T-cell (primary cell): ENCODE measurements at regions not wholly inside any gene's neighbourhood (a gene's known extent, or its start where the extent isn't known, plus 50 kb on each side); places are given as distances from the start of the nearest gene placed in this dataset.

Experiments used
- ATAC-seq, 4 experiments: fragments of 200-7000 bp in 3 of 4; fragments of 150-1000 bp in 1 of 4; cut with Tn5 transposase; replicated peaks in 1 of 4; 1 replicate in 3 of 4; 2 replicates in 1 of 4; pipeline ENCODE4 v1.10.0; 2021; ENCODE audit warnings: moderate library complexity in 3 of 4, mild to moderate bottlenecking in 2 of 4, moderate number of reproducible peaks in 1 of 4
- CTCF ChIA-PET, 2 donors: fragments of 300-600 bp; sonication (Branson Sonifier 250); formaldehyde crosslinking; loops; one replicate each; lab custom pipeline; 2022; ENCODE audit warnings: antibody characterized with exemption in 2 of 2; lab: Charles Lee
- POLR2A ChIA-PET, 2 donors: fragments of 300-600 bp; sonication (Branson Sonifier 250); formaldehyde crosslinking; loops; one replicate each; lab custom pipeline; 2022; ENCODE audit warnings: antibody characterized with exemption in 2 of 2; lab: Charles Lee
- DNase-seq, 35 experiments: peaks; one replicate each; pipeline versions ENCODE4 v3.0.0 to v3.0.0-alpha.2; 2013 to 2023
- H3K27ac ChIP-seq: one replicate; pipeline ENCODE4 v1.5.1; 2013; ENCODE audit warnings: low read length
- H3K27me3 ChIP-seq, 2 experiments: replicated peaks in 1 of 2; 1 replicate in 1 of 2; 2 replicates in 1 of 2; pipeline versions ENCODE4 v1.6.1 to v1.7.0; 2013; ENCODE audit warnings: low read length in 1 of 2, mixed read lengths in 1 of 2; ENCODE audit not compliant: control insufficient read depth in 2 of 2, insufficient read depth in 2 of 2; ENCODE audit errors: extremely low read depth in 1 of 2
- H3K36me3 ChIP-seq, 2 donors: 1 replicate in 1 of 2; 2 replicates in 1 of 2; pipeline versions ENCODE4 v1.6.1 to v1.7.0; 2013; ENCODE audit warnings: low read length in 1 of 2; ENCODE audit not compliant: control insufficient read depth in 2 of 2, insufficient read depth in 1 of 2; ENCODE audit errors: extremely low read depth in 1 of 2
- H3K4me1 ChIP-seq, 2 experiments: 1 replicate in 1 of 2; 2 replicates in 1 of 2; pipeline versions ENCODE4 v1.6.1 to v1.7.0; 2013; ENCODE audit warnings: low read length in 2 of 2, mixed read lengths in 1 of 2; ENCODE audit not compliant: insufficient read depth in 2 of 2, control insufficient read depth in 1 of 2; ENCODE audit errors: extremely low read depth in 1 of 2
- H3K4me3 ChIP-seq, 2 donors: 1 replicate in 1 of 2; 2 replicates in 1 of 2; pipeline versions ENCODE4 v1.5.1 to v1.7.0; 2013; ENCODE audit warnings: mild to moderate bottlenecking in 2 of 2, low read length in 1 of 2, moderate library complexity in 1 of 2; ENCODE audit not compliant: control insufficient read depth in 1 of 2; ENCODE audit errors: extremely low read depth in 1 of 2
- H3K9me3 ChIP-seq: 2 replicates; pipeline ENCODE4 v1.7.0; 2013
- H3K27ac Mint-ChIP-seq, 2 donors: one replicate each; pipeline ENCODE4 v1.8.0; 2020 to 2021; ENCODE audit warnings: mild to moderate bottlenecking in 2 of 2, mixed read lengths in 2 of 2
- H3K27me3 Mint-ChIP-seq, 2 donors: one replicate each; pipeline ENCODE4 v1.8.0; 2021 to 2022; ENCODE audit warnings: mixed read lengths in 2 of 2
- H3K36me3 Mint-ChIP-seq: one replicate; pipeline ENCODE4 v1.8.0; 2021; ENCODE audit warnings: mixed read lengths
- H3K4me1 Mint-ChIP-seq, 3 donors: one replicate each; pipeline ENCODE4 v1.8.0; 2020 to 2022; ENCODE audit warnings: mixed read lengths in 3 of 3, mild to moderate bottlenecking in 1 of 3
- H3K4me3 Mint-ChIP-seq, 3 donors: one replicate each; pipeline ENCODE4 v1.8.0; 2020 to 2022; ENCODE audit warnings: mild to moderate bottlenecking in 3 of 3, mixed read lengths in 3 of 3, moderate library complexity in 3 of 3
- H3K9me3 Mint-ChIP-seq, 3 donors: one replicate each; pipeline ENCODE4 v1.8.0; 2020 to 2022; ENCODE audit warnings: mixed read lengths in 3 of 3
- WGBS: methylation state at CpG from one replicate; pipeline ENCODE4 v1.1.5; 2013; ENCODE audit warnings: missing lambda C conversion rate; ENCODE audit not compliant: insufficient coverage; 5-methylcytosine and 5-hydroxymethylcytosine counted together

- Histone ChIP-seq H3K9me3 (no peaks in the 10 kb centered on the region), H3K27me3 (peaks cover 0 to 5% of the 10 kb centered on the region in 2 experiments), H3K4me3 (no peak overlapping the region), H3K4me1 (no peaks in the 10 kb centered on the region), H3K27ac (no peak overlapping the region), H3K36me3 (no peaks in the 10 kb centered on the region)
- Mint-ChIP-seq H3K27me3 (peaks cover 0 to 9% of the 10 kb centered on the region in 2 donors), H3K4me1 (no peaks in the 10 kb centered on the region), H3K36me3 (no peaks in the 10 kb centered on the region), H3K27ac (no peak overlapping the region), H3K4me3 (no peak overlapping the region), H3K9me3 (peaks cover 0 to 2% (median 2%) of the 10 kb centered on the region in 3 donors)
- ChIA-PET CTCF (no interaction called here), POLR2A (no interaction called here)
- WGBS, result no CpG with 5 or more reads among the region's 5 CpGs
- no peak for DNase-seq
- ATAC-seq, result no peak
Observed at GRCh38 chr6:159564456-159564855, 128.6 kb downstream of the SOD2 start.

- Mint-ChIP-seq H3K36me3 (no peaks in the 10 kb centered on the region), H3K4me3 (no peak overlapping the region), H3K27me3 (peaks cover 9 to 33% of the 10 kb centered on the region in 2 donors), H3K4me1 (no peaks in the 10 kb centered on the region), H3K9me3 (peaks cover 0 to 2% (median 0%) of the 10 kb centered on the region in 3 donors), H3K27ac (no peak overlapping the region)
- H3K27ac ChIP-seq, result no peak overlapping the region
- no peaks in the 10 kb centered on the region for H3K9me3 ChIP-seq
- ChIA-PET POLR2A (no interaction called here), CTCF (interaction anchor here in 1 of 2 donors (0.7 kb wide), 1 partner anchor 49 kb away, joined by 4 read pairs; no protein-coding TSS in a partner anchor)
- no peak for DNase-seq
- no peaks in the 10 kb centered on the region for H3K4me1 ChIP-seq
- H3K4me3 ChIP-seq, result no peak overlapping the region
- H3K27me3 ChIP-seq, result peaks cover 0 to 3% of the 10 kb centered on the region in 2 experiments
- ATAC-seq, result no peak
- H3K36me3 ChIP-seq, result no peaks in the 10 kb centered on the region
- 83% methylated on average over 4 of the region's 4 CpGs for WGBS
Observed at GRCh38 chr6:159557031-159557430, 136.0 kb downstream of the SOD2 start.

GRCh38 chr6:159555082-159555875 lies 137.8 kb downstream of the SOD2 start:
- H3K27ac ChIP-seq, result no peak overlapping the region
- no peak overlapping the region for H3K4me3 Mint-ChIP-seq
- no peak overlapping the region for H3K27ac Mint-ChIP-seq
- POLR2A ChIA-PET, result no interaction called here
- H3K9me3 ChIP-seq, result no peaks in the 10 kb centered on the region
- no peaks in the 10 kb centered on the region for H3K4me1 Mint-ChIP-seq
- peaks cover 0 to 3% of the 10 kb centered on the region in 2 experiments for H3K27me3 ChIP-seq
- no peaks in the 10 kb centered on the region for H3K36me3 Mint-ChIP-seq
- ATAC-seq, result no peak
- no peak overlapping the region for H3K4me3 ChIP-seq
- CTCF ChIA-PET, result no interaction called here
- 67% methylated on average over 2 of the region's 5 CpGs for WGBS
- H3K9me3 Mint-ChIP-seq, result peaks cover 0 to 7% (median 7%) of the 10 kb centered on the region in 3 donors
- no peaks in the 10 kb centered on the region for H3K4me1 ChIP-seq
- DNase-seq, result no peak
- peaks cover 11 to 29% of the 10 kb centered on the region in 2 donors for H3K27me3 Mint-ChIP-seq
- no peaks in the 10 kb centered on the region for H3K36me3 ChIP-seq

- no peak overlapping the region for H3K4me3 Mint-ChIP-seq
- H3K4me1 Mint-ChIP-seq, result no peaks in the 10 kb centered on the region
- no peak overlapping the region for H3K27ac ChIP-seq
- POLR2A ChIA-PET, result no interaction called here
- no peaks in the 10 kb centered on the region for H3K9me3 ChIP-seq
- ATAC-seq, result no peak
- H3K4me1 ChIP-seq, result no peaks in the 10 kb centered on the region
- no peaks in the 10 kb centered on the region for H3K36me3 ChIP-seq
- H3K27ac Mint-ChIP-seq, result no peak overlapping the region
- no peak overlapping the region for H3K4me3 ChIP-seq
- 40% methylated on average over 1 of the region's 2 CpGs for whole genome bisulfite sequencing
- H3K27me3 Mint-ChIP-seq, result peaks cover 0 to 4% of the 10 kb centered on the region in 2 donors
- no peaks in the 10 kb centered on the region for H3K36me3 Mint-ChIP-seq
- CTCF ChIA-PET, result no interaction called here
- H3K9me3 Mint-ChIP-seq, result peaks cover 0 to 6% (median 4%) of the 10 kb centered on the region in 3 donors
- H3K27me3 ChIP-seq, result peaks cover 0 to 6% of the 10 kb centered on the region in 2 experiments
- DNase-seq, result no peak
Observed at GRCh38 chr6:159541296-159541695, 151.7 kb downstream of the SOD2 start.

- Histone ChIP-seq H3K9me3 (no peaks in the 10 kb centered on the region), H3K4me1 (no peaks in the 10 kb centered on the region), H3K4me3 (no peak overlapping the region), H3K27me3 (peaks cover 0 to 6% of the 10 kb centered on the region in 2 experiments), H3K36me3 (no peaks in the 10 kb centered on the region), H3K27ac (no peak overlapping the region)
- ChIA-PET CTCF (no interaction called here), POLR2A (no interaction called here)
- Mint-ChIP-seq H3K4me1 (no peaks in the 10 kb centered on the region), H3K27ac (no peak overlapping the region), H3K36me3 (no peaks in the 10 kb centered on the region), H3K4me3 (no peak overlapping the region), H3K9me3 (peaks cover 0 to 6% (median 4%) of the 10 kb centered on the region in 3 donors), H3K27me3 (peaks cover 0 to 4% of the 10 kb centered on the region in 2 donors)
- WGBS, result 57% methylated on average over 5 of the region's 6 CpGs
- DNase-seq, result no peak
- ATAC-seq, result no peak
Observed at GRCh38 chr6:159540883-159541282, 152.2 kb downstream of the SOD2 start.

GRCh38 chr6:159540152-159540551 lies 152.9 kb downstream of the SOD2 start:
- CTCF ChIA-PET, result interaction anchor here in 1 of 2 donors (0.6 kb wide), 1 partner anchor 56 kb away, joined by 3 read pairs; no protein-coding TSS in a partner anchor
- Mint-ChIP-seq H3K27ac (no peak overlapping the region), H3K4me1 (no peaks in the 10 kb centered on the region), H3K36me3 (no peaks in the 10 kb centered on the region), H3K27me3 (peaks cover 0 to 4% of the 10 kb centered on the region in 2 donors), H3K4me3 (no peak overlapping the region), H3K9me3 (peaks cover 0 to 6% (median 4%) of the 10 kb centered on the region in 3 donors)
- WGBS, result 31% methylated on average over 11 of the region's 12 CpGs
- DNase-seq, result no peak
- Histone ChIP-seq H3K27me3 (peaks cover 0 to 6% of the 10 kb centered on the region in 2 experiments), H3K9me3 (no peaks in the 10 kb centered on the region), H3K4me1 (no peaks in the 10 kb centered on the region), H3K36me3 (no peaks in the 10 kb centered on the region), H3K4me3 (no peak overlapping the region), H3K27ac (no peak overlapping the region)
- POLR2A ChIA-PET, result no interaction called here
- ATAC-seq, result no peak
